ENCODE measurements at regions not wholly inside any gene's neighbourhood (a gene's known extent, or its start where the extent isn't known, plus 50 kb on each side); places are given as distances from the start of the nearest gene placed in this dataset.
"Not testable (repeated sequence)": the region's sequence is repeated elsewhere in the genome, so short reads cannot be mapped to it uniquely, and the experiment has no call there.

DNA sequence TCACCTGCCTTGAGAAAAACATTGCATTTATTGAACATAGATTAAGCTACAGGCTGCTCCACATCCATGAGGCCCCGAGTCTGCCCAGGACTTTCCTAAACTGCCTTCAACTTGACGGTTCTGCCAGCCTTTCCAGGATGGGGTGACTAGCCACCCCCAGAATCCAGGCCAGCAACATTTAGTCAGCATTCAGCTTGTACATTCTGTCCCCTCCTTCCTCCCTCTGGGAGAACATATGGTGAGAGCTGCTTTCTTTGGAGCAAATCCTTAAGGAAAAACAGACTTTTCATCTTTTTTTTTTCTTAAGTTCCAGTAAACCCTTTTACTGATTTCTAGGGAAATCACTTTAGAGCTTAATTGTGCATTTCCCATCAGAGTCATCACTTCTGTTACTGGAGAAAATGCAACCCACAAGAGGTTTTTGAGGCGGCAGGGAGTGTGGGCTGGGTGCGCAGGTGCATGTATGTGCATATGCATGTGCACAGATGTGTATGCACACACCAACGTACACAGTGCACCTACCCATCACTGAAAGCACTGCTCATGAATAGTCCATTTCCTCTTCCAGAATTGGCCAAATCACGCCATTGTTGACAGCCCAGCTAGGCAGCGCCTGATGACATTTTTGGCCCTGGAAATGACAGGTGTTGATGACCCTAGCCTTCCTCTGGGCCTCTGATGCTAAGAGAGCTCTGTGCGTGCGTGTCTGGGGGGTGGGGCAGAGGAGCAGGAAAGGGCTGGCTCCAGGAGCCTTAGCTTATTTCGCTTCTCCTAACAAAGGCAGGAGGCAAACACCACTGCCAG lies 145.6 kb downstream of the HSD17B3 start:
- DNase-seq (ENCODE audit: low read depth in 2 of 2), result no peak

DNA sequence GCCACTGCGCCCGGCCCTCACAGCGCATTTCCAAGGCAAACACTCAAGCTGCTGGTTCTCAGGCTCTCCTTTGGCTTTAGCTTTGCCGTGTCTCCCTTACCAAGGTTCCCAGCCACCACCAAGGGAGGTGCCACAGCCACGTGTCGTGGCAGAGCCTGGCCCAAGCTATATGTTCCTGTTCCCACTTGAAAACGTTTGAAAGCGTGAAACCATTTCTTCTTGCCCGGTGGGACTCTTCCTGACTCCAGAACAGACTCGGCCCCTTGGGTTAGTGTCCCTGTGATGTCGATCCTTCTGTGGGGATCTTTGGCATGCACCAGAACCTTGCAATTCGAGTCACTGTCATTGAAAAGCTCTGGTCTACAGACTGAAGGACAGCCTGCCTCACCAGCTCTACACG lies 147.9 kb downstream of the HSD17B3 start:
- DNase-seq (ENCODE audit: low read depth in 2 of 2), result no peak

DNA sequence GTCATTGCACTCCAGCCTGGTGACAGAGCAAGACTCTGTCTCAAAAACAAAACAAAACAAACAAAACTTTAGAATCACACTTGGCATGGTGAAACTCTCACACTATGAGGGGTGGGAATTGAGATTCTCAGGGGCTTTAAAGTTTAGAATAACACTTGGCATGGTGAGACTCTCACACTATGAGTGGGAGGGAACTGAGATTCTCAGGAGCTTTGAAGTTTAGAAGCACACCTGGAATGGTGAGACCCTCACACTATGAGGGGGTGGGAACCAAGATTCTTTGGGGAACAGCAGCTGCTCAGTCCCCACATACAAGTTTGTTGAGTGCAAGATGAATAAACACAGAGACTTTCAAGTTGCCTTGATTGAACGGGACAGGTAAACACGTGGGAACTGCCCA lies 149.4 kb downstream of the HSD17B3 start:
- no peak for DNase-seq (ENCODE audit: low read depth in 2 of 2)

DNA sequence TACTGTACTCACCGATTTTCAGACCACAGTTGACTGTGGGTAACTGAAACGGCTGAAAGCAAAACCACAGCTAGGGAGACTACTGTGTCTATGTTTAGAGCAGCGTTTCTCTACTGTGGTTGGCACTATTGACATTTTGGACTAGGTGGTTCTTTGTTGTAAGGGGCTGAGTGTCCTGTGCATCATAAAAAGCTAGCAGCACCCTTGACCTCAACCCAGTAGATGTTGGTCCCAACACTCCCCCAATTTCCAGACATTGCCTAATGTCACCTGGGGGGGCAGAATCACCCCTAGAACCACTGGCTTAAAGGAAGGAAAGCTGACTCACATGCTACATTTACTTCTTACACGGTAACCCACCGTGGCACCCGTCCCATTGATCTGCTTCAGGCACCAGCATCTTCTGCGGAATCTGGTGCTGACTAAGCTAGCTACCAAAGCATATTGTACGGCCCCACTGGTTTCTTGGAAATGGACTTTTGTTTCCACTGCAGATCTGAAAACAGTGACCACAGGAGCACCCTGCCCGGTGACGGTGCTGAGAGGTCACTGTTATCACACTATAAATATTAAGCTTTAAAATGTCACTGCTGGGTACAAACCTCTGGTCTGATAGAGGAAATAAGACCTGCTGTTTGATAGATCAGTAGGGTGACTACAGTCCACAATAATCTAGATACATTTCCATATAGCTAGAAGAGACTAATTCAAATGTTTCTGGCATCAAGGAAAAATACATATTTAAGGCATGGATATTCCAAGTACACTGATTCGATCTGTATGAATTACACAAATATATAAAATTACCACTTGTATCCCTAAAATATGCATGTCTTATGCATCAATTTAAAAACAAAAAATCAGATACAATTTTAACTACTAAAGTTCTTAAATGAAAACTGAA lies 151.4 kb downstream of the HSD17B3 start:
- DNase-seq (ENCODE audit: low read depth in 2 of 2), result no peak

DNA sequence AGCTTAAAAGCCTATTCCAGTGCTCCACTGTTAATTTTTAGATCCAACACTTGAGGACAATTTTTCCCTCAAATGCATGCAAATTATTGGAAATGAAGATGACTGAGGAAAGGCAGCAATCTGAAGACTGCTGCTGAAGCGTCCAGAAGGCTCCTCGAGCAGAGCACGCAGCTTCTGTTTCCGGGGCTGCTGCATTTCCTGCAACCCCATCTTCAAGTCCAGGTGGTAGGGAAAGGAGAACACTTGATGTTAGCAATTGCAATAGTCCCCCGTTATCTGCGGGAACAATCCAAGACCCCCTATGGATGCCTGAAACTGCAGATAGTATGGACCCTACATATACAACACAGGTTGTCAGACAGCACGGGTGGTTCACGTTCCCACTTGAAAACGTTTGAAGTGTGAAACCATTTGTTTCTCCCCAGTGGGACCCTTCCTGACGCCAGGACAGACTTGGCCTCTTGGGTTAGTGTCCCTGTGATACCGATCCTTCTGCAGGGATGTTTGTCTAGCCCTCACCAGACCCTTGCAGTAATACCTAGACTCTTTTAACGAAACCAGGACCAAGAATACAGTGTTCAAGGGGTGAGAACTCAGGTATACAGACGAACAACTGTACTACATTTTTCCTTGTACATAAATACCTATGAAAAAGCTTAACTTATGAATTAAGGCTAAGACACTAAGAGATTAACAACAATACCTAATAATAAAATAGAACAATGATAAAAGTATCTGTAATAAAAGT lies 152.3 kb downstream of the HSD17B3 start:
- DNase-seq (ENCODE audit: low read depth in 2 of 2), result no peak

DNA sequence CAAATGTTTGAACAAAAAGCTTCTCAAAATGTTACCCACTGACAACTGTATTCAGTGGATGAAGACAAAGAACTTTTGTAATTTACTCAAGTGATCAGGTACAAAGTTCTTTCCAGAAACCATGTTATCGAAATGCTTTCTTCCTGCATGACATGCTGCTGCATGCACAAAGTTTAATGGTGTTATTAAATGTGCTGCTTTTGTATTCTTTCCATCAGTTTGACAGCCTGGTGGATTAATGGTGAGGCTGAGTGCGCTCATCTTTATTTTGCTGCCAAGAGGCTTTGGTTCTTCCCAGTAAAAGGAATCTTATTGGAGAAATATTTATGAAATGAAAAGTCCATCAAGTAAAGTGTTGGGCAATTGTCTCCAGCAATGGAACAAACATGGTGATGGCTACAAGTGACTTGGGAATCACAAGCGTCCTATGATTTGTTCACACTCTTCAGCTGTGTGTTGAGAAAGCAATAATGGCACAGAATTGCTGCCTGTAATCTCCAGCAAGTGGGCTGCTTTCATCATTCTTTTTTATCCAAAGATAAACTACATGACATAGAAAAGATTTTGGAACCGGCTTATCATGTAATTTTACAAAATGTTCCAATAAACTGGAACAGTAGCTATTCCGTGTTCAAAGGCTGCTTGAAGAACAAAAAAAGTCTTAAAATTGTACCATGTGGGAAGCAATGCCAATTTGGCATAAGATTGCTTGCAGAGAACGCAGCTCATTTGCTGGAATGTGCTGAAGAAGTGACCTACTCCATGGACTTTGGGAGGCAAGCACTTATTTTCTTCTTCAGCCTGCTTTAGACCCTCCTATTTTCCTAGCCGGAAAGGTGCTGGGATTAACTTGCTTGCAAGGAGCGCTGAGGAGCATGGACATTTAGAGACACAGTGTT lies 153.1 kb downstream of the HSD17B3 start:
- DNase-seq (ENCODE audit: low read depth in 2 of 2), result no peak

DNA sequence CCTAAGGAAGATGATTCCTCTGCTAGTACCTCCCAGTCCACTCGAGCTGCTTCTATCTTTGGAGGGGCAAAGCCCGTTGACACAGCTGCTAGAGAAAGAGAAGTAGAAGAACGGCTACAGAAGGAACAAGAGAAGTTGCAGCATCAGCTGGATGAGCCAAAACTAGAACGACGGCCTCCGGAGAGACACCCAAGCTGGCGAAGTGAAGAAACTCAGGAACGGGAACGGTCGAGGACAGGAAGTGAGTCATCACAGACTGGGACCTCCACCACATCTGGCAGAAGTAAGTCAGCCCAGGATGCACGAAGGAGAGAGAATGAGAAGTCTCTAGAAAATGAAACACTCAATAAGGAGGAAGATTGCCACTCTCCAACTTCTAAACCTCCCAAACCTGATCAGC lies 154.9 kb downstream of the HSD17B3 start:
- not testable (repeated sequence) for DNase-seq (ENCODE audit: low read depth in 2 of 2)

DNA sequence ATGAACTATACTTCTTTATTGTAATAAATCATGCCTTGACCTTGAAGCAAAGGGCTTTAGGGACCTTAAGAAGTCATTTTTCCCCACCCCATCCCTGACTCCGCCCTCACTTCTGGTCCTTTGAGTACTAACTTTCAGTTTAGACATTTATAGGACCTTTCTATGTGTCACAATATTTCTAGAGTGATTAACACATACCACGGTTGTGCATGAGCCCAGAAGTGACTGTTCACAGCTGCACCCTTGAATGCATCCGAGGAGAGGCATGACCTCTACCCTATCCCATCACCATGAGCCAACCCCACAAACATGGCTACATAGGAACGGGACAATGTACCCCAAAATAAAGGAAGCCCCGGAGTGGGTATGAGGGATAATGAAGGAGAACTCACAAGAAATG lies 160.3 kb downstream of the HSD17B3 start:
- no peak for DNase-seq (ENCODE audit: low read depth in 2 of 2)

DNA sequence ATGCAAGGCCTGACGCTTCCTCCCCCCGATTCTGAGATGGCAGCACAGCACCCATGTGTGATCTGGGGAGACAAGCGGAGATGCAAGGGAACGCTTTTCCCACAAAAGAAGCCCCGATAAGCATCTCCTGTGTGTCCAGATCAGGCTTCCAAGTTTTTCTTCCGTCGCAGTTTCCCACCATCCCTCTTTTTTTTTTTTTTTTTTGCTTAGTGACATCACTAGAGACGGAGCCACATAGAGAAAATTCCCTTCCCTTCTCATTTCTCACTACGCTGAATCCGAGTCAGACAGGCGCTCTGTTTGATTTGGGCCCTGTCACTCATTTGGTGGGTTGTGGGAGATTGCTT lies 160.9 kb downstream of the HSD17B3 start:
- DNase-seq (ENCODE audit: low read depth in 2 of 2), result no peak

DNA sequence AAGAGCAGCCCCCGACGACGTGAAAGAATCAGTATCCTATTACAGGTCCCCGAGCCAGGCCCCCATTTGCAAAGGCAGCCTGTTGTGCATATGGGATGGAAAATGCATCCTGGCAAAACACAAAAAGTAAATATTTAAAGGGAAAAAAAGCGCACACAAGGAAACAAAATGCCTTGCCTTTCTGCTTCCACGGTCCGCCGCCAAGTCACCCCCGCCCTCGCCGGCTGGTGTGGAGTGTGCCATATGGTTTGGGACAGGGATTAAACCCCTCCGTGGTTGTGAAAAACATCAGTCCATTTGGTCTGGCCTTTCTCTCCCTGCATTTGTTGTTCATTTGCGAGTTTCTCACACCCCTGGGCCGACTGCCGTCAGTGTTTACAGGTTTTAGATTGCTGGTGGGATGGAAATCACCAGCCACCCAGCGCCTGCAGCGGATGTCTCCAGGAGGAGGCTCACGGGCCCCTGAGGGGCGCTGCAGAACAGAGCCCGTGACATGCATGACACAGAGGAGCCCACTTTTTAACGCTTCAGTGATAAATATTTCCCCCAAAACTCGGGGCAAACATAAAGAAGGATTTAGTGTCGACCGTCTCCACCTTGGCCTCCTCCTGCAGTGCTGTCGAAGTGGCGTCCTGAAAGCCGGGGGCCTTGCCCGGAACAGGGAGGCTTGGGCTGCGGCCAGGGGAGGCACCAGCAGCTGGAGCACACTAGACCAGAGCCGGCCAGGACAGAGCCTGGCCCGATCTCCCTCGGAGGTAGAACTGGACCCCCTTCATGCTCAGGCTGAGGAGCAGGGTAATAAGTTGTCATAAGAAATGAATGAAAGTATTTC lies 161.5 kb downstream of the HSD17B3 start:
- no peak for DNase-seq (ENCODE audit: low read depth in 2 of 2)

DNA sequence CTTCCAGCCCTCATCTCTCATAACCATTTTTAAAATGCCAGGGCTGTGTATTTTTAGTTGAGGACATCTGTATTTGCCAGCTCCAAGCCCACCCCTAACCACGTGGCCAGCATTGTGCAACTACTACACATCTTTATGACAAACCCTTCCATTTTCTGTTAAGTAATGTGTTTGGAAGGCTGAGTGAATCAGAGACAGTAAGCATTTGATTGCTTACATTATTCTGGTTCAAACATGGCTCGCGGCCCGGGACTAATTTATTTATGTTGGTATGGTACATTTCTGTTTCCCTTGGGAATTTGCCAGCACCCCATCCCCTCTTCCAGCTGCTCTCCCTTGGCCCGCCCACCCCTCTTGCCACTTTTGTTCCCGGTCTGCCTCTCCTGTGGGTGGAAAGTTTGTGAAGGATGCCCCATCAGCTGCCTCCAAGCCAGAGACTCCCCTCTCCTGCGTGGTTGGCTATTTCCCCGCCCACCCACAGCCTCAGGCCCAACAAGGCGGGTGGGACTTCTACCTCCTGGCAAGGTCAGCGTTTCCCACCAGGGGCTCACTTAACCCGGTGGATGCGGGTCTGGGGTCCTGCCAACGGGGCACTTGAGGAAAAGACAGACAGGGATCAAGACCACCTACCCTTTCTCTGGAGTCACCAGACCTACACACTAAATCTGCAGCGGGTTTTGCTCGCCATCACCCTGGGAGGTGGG lies 162.2 kb downstream of the HSD17B3 start:
- DNase-seq (ENCODE audit: low read depth in 2 of 2), result peak; percentile 83 to 88

DNA sequence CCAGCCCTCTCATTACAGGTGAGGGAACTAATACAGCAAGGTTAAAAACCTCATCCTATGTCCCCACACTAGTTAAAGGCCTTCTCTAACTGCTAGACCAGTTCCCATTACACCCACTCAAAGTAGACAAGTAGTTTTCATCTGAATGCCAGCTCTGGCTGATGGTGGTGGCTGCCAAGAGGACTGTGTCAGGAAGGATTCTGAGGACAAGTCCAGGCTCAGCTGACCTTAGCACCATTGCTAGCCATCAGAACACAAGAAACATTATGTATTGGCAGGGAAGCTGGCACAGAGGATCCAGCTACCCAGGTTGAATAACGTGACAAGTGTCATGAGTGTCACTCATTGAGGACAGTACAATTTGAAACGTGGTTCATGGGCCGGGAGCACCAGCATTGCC lies 163.4 kb downstream of the HSD17B3 start:
- no peak for DNase-seq (ENCODE audit: low read depth in 2 of 2)

DNA sequence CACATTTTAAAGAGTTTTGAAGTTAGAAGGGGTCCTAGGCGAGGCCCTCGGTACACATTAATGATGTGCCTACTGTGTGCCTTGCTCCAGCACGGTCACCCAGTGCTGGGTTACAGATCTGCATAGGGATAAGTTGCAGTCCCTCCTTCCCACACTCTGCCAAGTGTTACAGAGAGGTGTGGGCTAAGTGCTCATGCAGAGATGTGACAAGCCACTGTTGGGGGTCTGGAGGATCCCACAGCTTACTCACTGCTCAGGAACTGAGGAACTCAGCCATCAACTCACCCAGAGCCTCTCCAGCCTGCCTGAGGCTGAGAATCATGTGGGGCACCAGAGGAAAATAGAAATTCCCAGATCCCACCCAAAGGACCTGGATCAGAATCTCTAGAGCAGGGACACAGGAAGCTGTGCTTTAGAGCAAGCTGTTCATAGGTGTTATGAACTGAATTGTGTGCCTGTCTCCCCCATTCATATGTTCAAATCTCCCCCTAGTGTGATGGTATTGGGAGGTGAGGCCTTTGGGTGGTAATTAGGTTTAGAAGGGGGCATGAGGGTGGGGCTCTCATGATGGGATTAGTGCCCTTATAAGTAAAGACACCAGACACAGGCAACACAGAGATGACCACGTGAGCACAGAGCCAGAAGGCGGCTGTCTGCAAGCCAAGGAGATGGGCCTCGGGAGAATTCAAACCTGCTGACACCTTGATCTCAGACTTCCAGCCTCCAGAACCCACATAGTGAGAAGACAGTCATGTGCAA lies 164.1 kb downstream of the HSD17B3 start:
- DNase-seq (ENCODE audit: low read depth in 2 of 2), result no peak

DNA sequence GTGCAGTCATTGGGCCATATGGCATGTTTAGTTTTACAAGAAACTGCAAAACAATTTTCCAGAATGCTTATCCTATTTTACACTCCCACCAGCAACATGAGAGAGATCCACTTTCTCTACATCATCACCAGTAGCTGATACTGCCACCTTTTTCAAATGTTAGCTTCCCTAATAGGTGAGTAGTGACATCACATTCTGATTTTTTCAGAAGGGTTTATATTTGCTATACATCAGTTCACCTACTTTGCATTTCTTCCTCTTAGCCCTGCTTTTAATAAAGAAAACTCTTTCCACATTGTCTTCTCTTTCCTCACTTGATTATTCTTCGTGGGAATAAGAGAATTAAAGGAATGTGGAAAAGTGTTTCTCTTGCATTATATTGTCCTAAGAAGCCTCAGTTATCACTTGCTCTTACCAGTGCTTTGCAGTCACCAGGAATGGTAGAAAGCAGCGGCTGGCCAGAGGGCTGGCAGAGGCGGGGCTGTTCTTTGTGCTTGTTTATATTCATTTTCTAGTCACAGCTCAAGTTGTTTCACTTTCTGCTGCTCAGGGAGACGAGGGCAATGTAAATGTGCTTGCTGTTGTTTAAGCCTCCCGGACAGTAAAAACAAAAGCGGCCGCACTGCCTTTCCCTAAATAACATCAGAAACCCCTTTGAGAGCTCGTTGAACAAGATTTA lies 164.8 kb downstream of the HSD17B3 start:
- DNase-seq (ENCODE audit: low read depth in 2 of 2), result peak in 1 of 2 experiments; percentile 12

DNA sequence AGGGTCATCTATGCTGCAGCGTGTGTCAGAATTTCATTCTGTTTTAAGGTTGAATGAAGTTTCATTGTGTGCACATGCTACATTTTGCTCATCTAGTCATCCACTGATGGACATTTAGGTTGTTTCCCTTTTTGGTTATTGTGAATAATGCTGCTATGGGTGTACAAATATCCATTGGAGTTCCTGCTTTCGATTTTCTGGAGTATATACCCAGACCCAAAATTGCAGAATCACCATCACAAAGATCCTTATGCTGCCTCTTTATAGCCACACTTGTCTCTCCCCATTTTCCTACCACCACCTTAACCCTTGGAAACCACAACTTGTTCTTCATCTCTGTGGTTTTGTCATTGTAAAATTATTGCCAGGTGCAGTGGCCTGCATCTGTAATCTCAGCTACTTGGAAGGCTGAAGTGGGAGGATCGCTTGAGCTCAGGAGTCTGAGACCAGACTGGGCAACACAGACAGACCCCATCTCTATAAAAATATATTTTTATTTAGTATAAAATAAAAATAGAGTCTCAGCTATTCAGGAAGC lies 166.2 kb downstream of the HSD17B3 start:
- DNase-seq (ENCODE audit: low read depth in 2 of 2), result no peak

DNA sequence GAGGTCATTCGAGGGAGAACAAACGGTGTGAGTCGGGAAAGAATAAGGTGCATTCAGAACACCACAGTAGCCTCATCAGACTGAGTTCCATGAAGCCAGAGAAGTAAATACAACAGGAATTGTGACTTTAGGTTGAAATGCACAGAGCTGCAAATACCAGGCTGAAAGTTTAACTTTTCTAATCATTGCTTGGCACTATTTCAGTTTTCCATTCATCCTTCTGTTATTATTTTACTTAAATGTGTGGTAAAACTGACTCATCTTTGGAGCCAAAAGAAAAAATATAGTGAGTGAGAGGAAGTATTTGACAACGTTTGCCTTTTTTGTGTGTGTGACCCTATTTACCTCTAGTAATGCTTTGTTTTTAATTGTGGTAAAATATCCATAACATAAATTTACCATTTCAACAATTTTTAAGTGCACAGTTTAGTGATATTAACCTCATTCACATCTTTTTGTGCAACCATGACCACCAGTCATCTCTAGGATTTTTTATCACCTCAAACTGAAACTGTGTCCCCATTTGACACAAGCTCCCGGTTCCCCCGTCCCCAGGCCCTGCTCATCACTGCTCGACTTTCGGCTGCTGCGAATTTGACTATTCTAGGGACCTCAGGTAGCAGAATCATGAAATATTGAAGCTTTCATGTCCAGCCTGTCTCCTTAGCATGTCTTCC lies 166.8 kb downstream of the HSD17B3 start:
- DNase-seq (ENCODE audit: low read depth in 2 of 2), result peak; percentile 35 to 49

DNA sequence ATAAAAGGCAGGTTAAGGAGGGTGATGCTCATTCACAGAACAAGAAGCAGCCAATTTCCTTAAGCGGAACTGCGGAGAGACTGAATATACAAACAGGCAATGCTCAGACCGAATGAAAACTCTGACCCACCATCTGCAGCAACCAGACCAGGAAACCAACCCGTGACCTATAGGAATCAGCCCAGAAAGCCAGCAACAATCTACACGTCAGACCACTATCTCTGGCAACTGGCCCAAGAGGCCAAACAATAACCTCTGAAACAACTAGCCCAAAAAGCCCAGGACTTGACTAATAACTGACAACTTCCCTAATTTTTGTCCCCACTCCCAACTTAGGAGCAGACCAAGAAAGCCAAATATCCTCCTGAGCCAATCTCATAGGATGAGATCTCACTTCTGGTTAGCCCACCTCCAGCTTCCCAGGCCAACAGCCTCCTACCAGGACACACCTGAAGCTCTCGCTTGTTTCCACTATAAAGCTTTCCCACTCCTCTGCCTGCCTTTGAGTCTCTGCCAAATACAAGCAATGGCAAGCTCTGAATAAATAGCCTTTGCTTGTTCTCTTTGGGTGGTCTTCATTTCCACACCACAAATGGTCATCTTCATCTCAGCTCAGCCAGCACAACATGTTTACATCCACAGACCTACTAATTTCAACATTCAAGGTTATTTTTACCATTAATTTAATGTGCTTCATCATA lies 168.5 kb downstream of the HSD17B3 start:
- no peak for DNase-seq (ENCODE audit: low read depth in 2 of 2)

All from fibroblast of skin of left biceps (primary cell).